ENCODE measurements at regions not wholly inside any gene's neighbourhood (a gene's known extent, or its start where the extent isn't known, plus 50 kb on each side); places are given as distances from the start of the nearest gene placed in this dataset.

DNA sequence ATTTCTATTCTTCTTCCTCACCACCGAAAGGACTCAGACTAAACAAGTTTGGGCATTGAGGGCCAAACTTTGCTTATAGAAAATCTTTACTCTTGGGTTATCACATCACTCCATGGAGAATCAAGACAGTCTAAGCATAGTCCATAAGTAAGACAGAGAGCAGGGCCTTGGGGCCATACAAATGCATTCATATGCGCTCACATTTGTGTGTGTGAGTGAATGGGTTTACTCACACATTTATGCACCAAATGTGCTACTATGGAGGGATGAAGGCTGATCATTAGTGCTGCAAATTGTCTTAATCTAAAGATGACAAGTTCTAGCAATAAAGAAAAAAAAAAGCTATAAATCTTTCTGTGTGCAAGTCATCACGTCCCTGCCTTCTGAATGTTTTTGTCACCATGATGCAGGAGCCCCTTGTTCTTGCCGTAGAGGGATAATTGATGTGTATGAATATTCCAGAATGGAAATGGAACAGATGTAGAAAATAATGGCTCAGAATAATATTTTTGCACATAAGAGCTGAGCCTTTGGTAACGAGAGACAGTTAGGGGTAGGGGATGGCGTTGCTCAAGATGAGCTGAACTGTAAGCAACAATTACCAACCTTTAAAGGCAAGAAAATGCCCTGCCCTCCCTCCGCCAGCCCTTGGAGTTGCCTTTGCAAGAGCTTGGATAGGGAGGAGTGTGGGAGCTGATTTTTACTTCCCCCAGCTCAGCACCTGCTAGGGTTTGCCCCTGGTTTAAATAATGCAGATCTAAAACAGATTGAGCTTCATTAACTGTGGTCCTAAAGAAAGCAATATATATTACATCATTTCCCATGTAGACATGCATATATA, 52.3 kb upstream of the IKBKE start:
- TF ChIP-seq, protein P1, sequence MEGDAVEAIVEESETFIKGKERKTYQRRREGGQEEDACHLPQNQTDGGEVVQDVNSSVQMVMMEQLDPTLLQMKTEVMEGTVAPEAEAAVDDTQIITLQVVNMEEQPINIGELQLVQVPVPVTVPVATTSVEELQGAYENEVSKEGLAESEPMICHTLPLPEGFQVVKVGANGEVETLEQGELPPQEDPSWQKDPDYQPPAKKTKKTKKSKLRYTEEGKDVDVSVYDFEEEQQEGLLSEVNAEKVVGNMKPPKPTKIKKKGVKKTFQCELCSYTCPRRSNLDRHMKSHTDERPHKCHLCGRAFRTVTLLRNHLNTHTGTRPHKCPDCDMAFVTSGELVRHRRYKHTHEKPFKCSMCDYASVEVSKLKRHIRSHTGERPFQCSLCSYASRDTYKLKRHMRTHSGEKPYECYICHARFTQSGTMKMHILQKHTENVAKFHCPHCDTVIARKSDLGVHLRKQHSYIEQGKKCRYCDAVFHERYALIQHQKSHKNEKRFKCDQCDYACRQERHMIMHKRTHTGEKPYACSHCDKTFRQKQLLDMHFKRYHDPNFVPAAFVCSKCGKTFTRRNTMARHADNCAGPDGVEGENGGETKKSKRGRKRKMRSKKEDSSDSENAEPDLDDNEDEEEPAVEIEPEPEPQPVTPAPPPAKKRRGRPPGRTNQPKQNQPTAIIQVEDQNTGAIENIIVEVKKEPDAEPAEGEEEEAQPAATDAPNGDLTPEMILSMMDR (IDR thresholded peaks at IDR 0.05), result no peak
- TF ChIP-seq POLR2A (IDR thresholded peaks at IDR 0.05), result no peak
